Liver (tissue), 8 donors: ENCODE measurements at regions not wholly inside any gene's neighbourhood (a gene's known extent, or its start where the extent isn't known, plus 50 kb on each side); places are given as distances from the start of the nearest gene placed in this dataset.

Experiments
- DNase-seq: peaks from one replicate; pipeline ENCODE4 v3.0.0-alpha.2; 2017; ENCODE audit warnings: low spot score
- H3K27ac ChIP-seq, 2 donors: one replicate each; pipeline ENCODE4 v1.7.0; 2013; ENCODE audit warnings: inconsistent platforms in 2 of 2, low read length in 2 of 2, control low read depth in 1 of 2, low read depth in 1 of 2, mild to moderate bottlenecking in 1 of 2
- H3K27me3 ChIP-seq, 4 donors: one replicate each; pipeline versions ENCODE4 v1.6.1 to v1.7.0; 2013; ENCODE audit warnings: low read length in 3 of 4, inconsistent platforms in 1 of 4, mild to moderate bottlenecking in 1 of 4, moderate library complexity in 1 of 4; ENCODE audit not compliant: control insufficient read depth in 4 of 4, insufficient read depth in 4 of 4
- H3K36me3 ChIP-seq, 4 donors: one replicate each; pipeline versions ENCODE4 v1.6.1 to v1.7.0; 2013; ENCODE audit warnings: low read length in 3 of 4, mild to moderate bottlenecking in 3 of 4, low read depth in 1 of 4, moderate library complexity in 1 of 4; ENCODE audit not compliant: control insufficient read depth in 4 of 4, insufficient read depth in 3 of 4
- H3K4me1 ChIP-seq, 4 donors: one replicate each; pipeline versions ENCODE4 v1.6.1 to v1.7.0; 2013; ENCODE audit warnings: low read length in 3 of 4, mild to moderate bottlenecking in 3 of 4, moderate library complexity in 1 of 4; ENCODE audit not compliant: control insufficient read depth in 4 of 4, insufficient read depth in 4 of 4
- H3K4me3 ChIP-seq, 3 donors: one replicate each; pipeline versions ENCODE4 v1.6.1 to v1.7.0; 2013; ENCODE audit warnings: low read length in 3 of 3, control low read depth in 1 of 3, low read depth in 1 of 3, mild to moderate bottlenecking in 1 of 3
- H3K9ac ChIP-seq, 2 donors: one replicate each; pipeline ENCODE4 v1.7.0; 2013; ENCODE audit warnings: low read length in 2 of 2, mild to moderate bottlenecking in 2 of 2, moderate library complexity in 2 of 2, control low read depth in 1 of 2, low read depth in 1 of 2
- H3K9me3 ChIP-seq, 4 donors: one replicate each; pipeline versions ENCODE4 v1.6.1 to v1.7.0; 2013; ENCODE audit warnings: low read length in 3 of 4; ENCODE audit not compliant: control insufficient read depth in 4 of 4
- ATF3 ChIP-seq: IDR thresholded peaks from 2 replicates; pipeline ENCODE4 v1.6.1; 2016; ENCODE audit warnings: antibody characterized with exemption
- CTCF ChIP-seq: fragments of 150-350 bp; IDR thresholded peaks from 2 replicates; pipeline ENCODE4 v1.5.1; 2017; ENCODE audit warnings: improper control_type of control experiment, low read depth, low read length; ENCODE audit not compliant: missing input control
- FOXA1 ChIP-seq: IDR thresholded peaks from 2 replicates; pipeline ENCODE4 v1.6.1; 2016; ENCODE audit warnings: antibody characterized with exemption
- GABPA ChIP-seq, 2 donors: IDR thresholded peaks in 1 of 2; conservative IDR thresholded peaks in 1 of 2; 2 replicates each; pipeline ENCODE4 v1.6.1; 2016; ENCODE audit warnings: antibody characterized with exemption in 2 of 2, mild to moderate bottlenecking in 1 of 2, moderate library complexity in 1 of 2
- HNF4A ChIP-seq, 2 donors: conservative IDR thresholded peaks; 2 replicates each; pipeline ENCODE4 v1.6.1; 2016; ENCODE audit warnings: antibody characterized with exemption in 2 of 2, mild to moderate bottlenecking in 2 of 2
- HNF4G ChIP-seq: IDR thresholded peaks from 2 replicates; pipeline ENCODE4 v1.6.1; 2016; ENCODE audit warnings: antibody characterized with exemption
- JUND ChIP-seq, 2 donors: IDR thresholded peaks; 2 replicates each; pipeline ENCODE4 v1.6.1; 2016; ENCODE audit warnings: antibody characterized with exemption in 2 of 2
- MAX ChIP-seq: IDR thresholded peaks from 2 replicates; pipeline ENCODE4 v1.6.1; 2016; ENCODE audit warnings: antibody characterized with exemption
- RAD21 ChIP-seq, 2 donors: IDR thresholded peaks; 2 replicates each; pipeline ENCODE4 v1.6.1; 2016; ENCODE audit warnings: antibody characterized with exemption in 2 of 2, mild to moderate bottlenecking in 2 of 2
- RXRA ChIP-seq, 2 donors: IDR thresholded peaks; 2 replicates each; pipeline ENCODE4 v1.6.1; 2017 to 2018; ENCODE audit warnings: antibody characterized with exemption in 2 of 2, mild to moderate bottlenecking in 1 of 2
- SP1 ChIP-seq: IDR thresholded peaks from 2 replicates; pipeline ENCODE4 v1.6.1; 2018; ENCODE audit warnings: antibody characterized with exemption, mild to moderate bottlenecking
- TAF1 ChIP-seq: conservative IDR thresholded peaks from 2 replicates; pipeline ENCODE4 v1.6.1; 2016; ENCODE audit warnings: antibody characterized with exemption, mild to moderate bottlenecking
- YY1 ChIP-seq: IDR thresholded peaks from 2 replicates; pipeline ENCODE4 v1.6.1; 2016; ENCODE audit warnings: antibody characterized with exemption, mild to moderate bottlenecking
- WGBS: extraction: QIAGEN DNeasy Blood & Tissue Kit; methylation state at CpG from one replicate; pipeline ENCODE4 v1.1.7; 2013; 5-methylcytosine and 5-hydroxymethylcytosine counted together
- TF ChIP-seq, protein P1 (sequence below): IDR thresholded peaks from 2 replicates; pipeline ENCODE4 v1.6.1; 2016; ENCODE audit warnings: antibody characterized with exemption, mild to moderate bottlenecking
- TF ChIP-seq, protein P2 (sequence below): IDR thresholded peaks from 2 replicates; pipeline ENCODE4 v1.6.1; 2016; ENCODE audit warnings: antibody characterized with exemption
- donor health status: healthy.
- donor health status: healthy.
- donor health status: healthy.
- donor health status: healthy.
- donor health status: healthy.

DNA sequence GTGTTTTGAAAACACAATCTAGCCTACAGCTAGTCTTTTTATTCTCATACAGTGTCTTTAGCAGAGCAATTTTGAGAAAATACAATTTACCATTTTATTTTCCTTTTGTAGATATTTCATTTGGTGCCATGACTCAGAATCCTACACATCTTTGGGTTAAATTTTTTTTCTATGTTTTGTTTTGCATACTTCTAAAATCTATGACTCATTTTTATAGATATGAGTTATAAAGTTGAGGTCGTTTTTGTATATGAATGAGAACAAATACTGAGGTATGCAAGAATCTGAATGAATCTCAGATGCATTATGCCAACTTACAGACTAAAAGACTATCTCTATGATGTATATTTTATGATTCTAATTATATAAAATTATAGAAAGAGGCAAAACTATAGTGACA lies 206.5 kb upstream of the ANXA10 start:
- peaks cover 0 to 6% (median 2%) of the 10 kb centered on the region in 4 donors for H3K9me3 ChIP-seq
- DNase-seq, result no peak
- H3K27me3 ChIP-seq, result no peaks in the 10 kb centered on the region

More for the DNA sequence above, 206.5 kb upstream of the ANXA10 start:
- Histone ChIP-seq H3K4me3 (no peak overlapping the region), H3K36me3 (no peaks in the 10 kb centered on the region), H3K4me1 (no peaks in the 10 kb centered on the region), H3K27ac (no peak overlapping the region), H3K9ac (no peak overlapping the region)
- WGBS, result 29% methylated on average over 1 of the region's 1 CpG
- TF ChIP-seq ATF3 (no peak), TAF1 (no peak), RAD21 (IDR thresholded peaks at IDR 0.05) (no peak), RXRA (IDR thresholded peaks at IDR 0.05) (no peak), MAX (no peak), HNF4G (no peak), CTCF (no peak), HNF4A (conservative IDR thresholded peaks at IDR 0.05) (no peak), YY1 (no peak), SP1 (no peak), GABPA (IDR thresholded peaks at IDR 0.05 in 1 of 2, conservative IDR thresholded peaks at IDR 0.05 in 1 of 2) (no peak), FOXA1 (no peak), JUND (IDR thresholded peaks at IDR 0.05) (no peak)
- TF ChIP-seq, protein P1, sequence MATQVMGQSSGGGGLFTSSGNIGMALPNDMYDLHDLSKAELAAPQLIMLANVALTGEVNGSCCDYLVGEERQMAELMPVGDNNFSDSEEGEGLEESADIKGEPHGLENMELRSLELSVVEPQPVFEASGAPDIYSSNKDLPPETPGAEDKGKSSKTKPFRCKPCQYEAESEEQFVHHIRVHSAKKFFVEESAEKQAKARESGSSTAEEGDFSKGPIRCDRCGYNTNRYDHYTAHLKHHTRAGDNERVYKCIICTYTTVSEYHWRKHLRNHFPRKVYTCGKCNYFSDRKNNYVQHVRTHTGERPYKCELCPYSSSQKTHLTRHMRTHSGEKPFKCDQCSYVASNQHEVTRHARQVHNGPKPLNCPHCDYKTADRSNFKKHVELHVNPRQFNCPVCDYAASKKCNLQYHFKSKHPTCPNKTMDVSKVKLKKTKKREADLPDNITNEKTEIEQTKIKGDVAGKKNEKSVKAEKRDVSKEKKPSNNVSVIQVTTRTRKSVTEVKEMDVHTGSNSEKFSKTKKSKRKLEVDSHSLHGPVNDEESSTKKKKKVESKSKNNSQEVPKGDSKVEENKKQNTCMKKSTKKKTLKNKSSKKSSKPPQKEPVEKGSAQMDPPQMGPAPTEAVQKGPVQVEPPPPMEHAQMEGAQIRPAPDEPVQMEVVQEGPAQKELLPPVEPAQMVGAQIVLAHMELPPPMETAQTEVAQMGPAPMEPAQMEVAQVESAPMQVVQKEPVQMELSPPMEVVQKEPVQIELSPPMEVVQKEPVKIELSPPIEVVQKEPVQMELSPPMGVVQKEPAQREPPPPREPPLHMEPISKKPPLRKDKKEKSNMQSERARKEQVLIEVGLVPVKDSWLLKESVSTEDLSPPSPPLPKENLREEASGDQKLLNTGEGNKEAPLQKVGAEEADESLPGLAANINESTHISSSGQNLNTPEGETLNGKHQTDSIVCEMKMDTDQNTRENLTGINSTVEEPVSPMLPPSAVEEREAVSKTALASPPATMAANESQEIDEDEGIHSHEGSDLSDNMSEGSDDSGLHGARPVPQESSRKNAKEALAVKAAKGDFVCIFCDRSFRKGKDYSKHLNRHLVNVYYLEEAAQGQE, result no peak
- TF ChIP-seq, protein P2, sequence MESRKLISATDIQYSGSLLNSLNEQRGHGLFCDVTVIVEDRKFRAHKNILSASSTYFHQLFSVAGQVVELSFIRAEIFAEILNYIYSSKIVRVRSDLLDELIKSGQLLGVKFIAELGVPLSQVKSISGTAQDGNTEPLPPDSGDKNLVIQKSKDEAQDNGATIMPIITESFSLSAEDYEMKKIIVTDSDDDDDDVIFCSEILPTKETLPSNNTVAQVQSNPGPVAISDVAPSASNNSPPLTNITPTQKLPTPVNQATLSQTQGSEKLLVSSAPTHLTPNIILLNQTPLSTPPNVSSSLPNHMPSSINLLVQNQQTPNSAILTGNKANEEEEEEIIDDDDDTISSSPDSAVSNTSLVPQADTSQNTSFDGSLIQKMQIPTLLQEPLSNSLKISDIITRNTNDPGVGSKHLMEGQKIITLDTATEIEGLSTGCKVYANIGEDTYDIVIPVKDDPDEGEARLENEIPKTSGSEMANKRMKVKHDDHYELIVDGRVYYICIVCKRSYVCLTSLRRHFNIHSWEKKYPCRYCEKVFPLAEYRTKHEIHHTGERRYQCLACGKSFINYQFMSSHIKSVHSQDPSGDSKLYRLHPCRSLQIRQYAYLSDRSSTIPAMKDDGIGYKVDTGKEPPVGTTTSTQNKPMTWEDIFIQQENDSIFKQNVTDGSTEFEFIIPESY, result no peak
